ENCODE measurements at regions not wholly inside any gene's neighbourhood (a gene's known extent, or its start where the extent isn't known, plus 50 kb on each side); places are given as distances from the start of the nearest gene placed in this dataset.

DNA sequence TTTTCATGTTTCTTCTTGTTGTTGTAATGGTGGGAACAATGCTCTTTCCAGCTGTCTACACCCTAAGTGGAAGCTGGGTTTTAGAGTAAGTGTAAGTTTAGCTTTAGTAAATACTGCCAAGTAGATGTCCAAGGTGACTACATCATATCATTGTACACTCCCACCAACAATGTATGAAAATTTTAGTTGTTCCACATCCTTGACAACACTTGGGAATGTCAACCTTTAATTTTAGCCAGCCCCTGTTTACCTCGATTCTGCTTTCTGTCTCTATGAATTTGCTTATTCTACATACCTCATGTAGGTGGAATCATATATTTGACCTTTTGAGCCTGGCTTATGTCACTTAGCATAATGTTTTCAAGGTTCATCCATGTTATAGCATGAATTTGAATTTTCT is 93.0 kb downstream of the MTPAP start:
- DNase-seq (ENCODE audit: extremely low spot score): no peak
- ChIA-PET CTCF (no interaction called here), POLR2A (no interaction called here)
- TF ChIP-seq, protein P1, sequence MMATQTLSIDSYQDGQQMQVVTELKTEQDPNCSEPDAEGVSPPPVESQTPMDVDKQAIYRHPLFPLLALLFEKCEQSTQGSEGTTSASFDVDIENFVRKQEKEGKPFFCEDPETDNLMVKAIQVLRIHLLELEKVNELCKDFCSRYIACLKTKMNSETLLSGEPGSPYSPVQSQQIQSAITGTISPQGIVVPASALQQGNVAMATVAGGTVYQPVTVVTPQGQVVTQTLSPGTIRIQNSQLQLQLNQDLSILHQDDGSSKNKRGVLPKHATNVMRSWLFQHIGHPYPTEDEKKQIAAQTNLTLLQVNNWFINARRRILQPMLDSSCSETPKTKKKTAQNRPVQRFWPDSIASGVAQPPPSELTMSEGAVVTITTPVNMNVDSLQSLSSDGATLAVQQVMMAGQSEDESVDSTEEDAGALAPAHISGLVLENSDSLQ (IDR thresholded peaks at IDR 0.05): no peak
- TF ChIP-seq TARDBP (IDR thresholded peaks at IDR 0.05): no peak
- no peak for TF ChIP-seq ELF4 (IDR thresholded peaks at IDR 0.05)

DNA sequence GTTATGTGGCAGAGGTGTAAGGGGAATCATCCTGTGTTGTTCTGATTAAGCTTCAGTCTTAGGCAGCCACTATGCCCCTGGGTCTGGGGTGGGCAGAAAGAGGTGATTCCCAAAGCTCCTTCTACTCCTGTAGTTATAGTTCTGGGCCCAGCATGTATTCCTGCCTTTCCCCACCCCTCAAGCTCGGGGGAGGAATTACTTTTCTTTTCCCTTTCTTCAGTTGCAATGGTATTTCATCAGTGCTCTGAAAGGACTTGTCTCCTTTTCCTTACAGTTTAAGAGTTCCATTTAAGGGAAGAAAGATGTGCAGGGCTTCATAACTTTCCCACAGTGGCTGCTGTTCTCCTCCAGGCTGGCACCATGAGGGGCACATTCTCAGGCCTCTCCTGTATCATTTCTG is 94.2 kb downstream of the MTPAP start:
- ChIA-PET CTCF (no interaction called here), POLR2A (no interaction called here)
- DNase-seq (ENCODE audit: extremely low spot score): no peak
- TF ChIP-seq FOXA1 (IDR thresholded peaks at IDR 0.05) (no peak), SUZ12 (IDR thresholded peaks at IDR 0.05) (no peak), TARDBP (IDR thresholded peaks at IDR 0.05) (no peak), NFRKB (IDR thresholded peaks at IDR 0.05) (no peak)

DNA sequence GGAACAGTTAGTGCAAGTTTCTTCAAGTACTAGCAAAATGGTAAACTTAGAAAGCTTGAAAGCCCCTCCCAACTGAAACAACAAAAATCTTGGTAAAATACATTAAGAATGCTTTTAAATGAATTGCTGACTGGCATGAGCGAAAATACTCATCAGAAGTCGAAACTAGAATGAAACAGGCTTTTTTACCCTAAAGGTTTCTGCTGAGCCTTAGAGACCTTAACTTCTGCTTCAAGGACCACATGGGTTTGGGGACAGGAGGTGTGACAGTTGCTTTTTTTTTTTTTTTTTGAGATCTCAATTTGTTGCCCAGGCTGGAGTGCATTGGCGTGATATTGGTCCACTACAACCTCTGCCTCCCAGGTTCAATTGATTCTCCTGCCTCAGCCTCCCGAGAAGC is 100.3 kb downstream of the MTPAP start:
- POLR2A ChIA-PET: no interaction called here
- CTCF ChIA-PET: no interaction called here

DNA sequence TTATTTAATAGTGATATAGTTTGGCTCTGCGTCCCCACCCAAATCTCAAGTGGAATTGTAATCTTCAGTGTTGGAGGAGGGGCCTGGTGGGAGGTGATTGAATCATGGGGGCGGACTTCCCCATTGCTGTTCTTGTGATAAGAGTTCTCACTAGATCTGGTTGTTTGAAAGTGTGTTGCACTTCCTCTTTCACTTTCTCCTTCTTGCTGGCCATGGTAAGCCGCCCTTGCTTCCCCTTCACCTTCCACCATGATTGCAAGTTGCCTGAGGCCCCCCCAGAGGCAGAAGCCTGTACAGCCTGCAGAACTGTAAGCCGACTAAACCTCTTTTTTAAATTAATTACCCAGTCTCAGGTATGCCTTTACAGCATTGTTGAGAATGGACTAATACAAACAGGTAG is 101.4 kb downstream of the MTPAP start:
- ChIA-PET CTCF (no interaction called here), POLR2A (no interaction called here)
- TF ChIP-seq L3MBTL2 (conservative IDR thresholded peaks at IDR 0.05): no peak
- no peak for TF ChIP-seq ELF4 (IDR thresholded peaks at IDR 0.05)
- TF ChIP-seq SP1 (IDR thresholded peaks at IDR 0.05): no peak
- no peak for TF ChIP-seq CTBP1 (IDR thresholded peaks at IDR 0.05; ENCODE audit: borderline replicate concordance)
- TF ChIP-seq FOXK2 (IDR thresholded peaks at IDR 0.05): no peak
- TF ChIP-seq HDGF (IDR thresholded peaks at IDR 0.05; ENCODE audit: borderline replicate concordance): no peak
- no peak for TF ChIP-seq FOXM1 (IDR thresholded peaks at IDR 0.05; ENCODE audit: borderline replicate concordance)
- TF ChIP-seq TARDBP (IDR thresholded peaks at IDR 0.05): no peak
- TF ChIP-seq, protein P1 (IDR thresholded peaks at IDR 0.05): no peak
- no peak for TF ChIP-seq SUZ12 (IDR thresholded peaks at IDR 0.05)
- DNase-seq (ENCODE audit: extremely low spot score): no peak

More for the DNA sequence above, 100.3 kb downstream of the MTPAP start:
- DNase-seq (ENCODE audit: extremely low spot score): no peak
- TF ChIP-seq NFRKB (IDR thresholded peaks at IDR 0.05) (no peak), SP1 (IDR thresholded peaks at IDR 0.05) (no peak), ZNF384 (IDR thresholded peaks at IDR 0.05) (no peak), ELF4 (IDR thresholded peaks at IDR 0.05) (no peak), CTBP1 (IDR thresholded peaks at IDR 0.05; ENCODE audit: borderline replicate concordance) (no peak)

DNA sequence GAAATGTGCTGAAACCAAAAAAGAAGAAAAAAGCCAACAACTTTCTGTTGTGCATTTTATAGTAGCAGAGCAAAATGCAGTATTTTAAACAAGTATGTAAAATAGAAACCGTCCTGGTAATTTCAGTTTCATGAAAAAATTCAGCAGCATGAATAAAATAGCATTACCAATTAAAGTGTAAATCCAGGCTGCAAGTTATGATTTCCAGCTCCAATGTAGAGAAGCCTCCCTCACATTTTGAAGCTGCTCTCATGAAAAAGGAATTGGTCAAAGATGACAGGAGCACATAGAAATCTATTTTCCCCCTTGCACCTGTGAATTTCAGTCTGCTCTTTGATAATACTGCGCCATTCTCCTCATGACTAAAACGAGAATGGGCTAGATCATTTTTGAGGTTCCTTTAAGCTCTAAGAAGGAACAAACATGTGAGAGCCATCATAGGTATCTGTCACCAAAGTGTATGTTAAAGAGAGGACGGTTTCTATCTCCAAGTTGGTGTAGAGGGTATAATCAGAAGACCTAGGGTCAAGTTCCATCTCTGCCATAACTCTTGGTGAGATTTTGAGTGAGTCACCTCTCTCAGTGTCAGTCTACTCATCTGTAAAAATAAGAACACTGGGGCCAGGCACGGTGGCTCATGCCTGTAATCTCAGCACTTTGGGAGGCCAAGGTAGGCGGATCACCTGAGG is 107.5 kb downstream of the MTPAP start:
- ChIA-PET CTCF (interaction anchor here (0.7 to 2.0 kb wide), 4 partner anchors 10 to 729 kb away, joined by 3 to 10 read pairs (median 5); no protein-coding TSS in a partner anchor), POLR2A (no interaction called here)
- no peak for DNase-seq (ENCODE audit: extremely low spot score)
- TF ChIP-seq L3MBTL2 (conservative IDR thresholded peaks at IDR 0.05) (no peak), FOXA1 (IDR thresholded peaks at IDR 0.05) (no peak), NFRKB (IDR thresholded peaks at IDR 0.05) (no peak), HDGF (IDR thresholded peaks at IDR 0.05; ENCODE audit: borderline replicate concordance) (no peak), ZNF384 (IDR thresholded peaks at IDR 0.05) (no peak), BHLHE40 (IDR thresholded peaks at IDR 0.05; ENCODE audit: borderline replicate concordance) (no peak)
- TF ChIP-seq, protein P1 (IDR thresholded peaks at IDR 0.05): no peak

DNA sequence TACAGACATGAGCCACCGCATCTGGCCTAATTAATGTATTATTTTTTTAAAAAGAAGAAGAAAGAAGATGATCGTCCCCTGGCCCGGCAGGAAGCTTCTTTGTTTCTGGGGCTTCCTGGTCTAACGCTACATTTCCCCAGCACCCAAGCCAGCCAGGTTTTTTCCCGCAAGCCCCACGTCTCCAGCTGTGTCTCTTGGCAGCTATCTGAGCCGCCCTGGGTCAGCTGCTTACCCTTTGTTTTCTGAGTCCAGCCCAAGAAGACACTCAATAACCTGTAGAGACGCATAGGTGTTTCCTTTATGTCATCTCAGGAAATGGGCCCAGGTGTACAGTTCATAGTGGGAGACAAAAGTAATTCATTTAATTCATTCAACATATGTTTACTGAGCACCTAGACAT is 110.2 kb downstream of the MTPAP start:
- CTCF ChIA-PET: no interaction called here
- TF ChIP-seq, protein P1 (IDR thresholded peaks at IDR 0.05): no peak
- TF ChIP-seq ELF4 (IDR thresholded peaks at IDR 0.05) (no peak), CTBP1 (IDR thresholded peaks at IDR 0.05; ENCODE audit: borderline replicate concordance) (no peak), FOXM1 (IDR thresholded peaks at IDR 0.05; ENCODE audit: borderline replicate concordance) (no peak), NFRKB (IDR thresholded peaks at IDR 0.05) (no peak), LEF1 (IDR thresholded peaks at IDR 0.05; ENCODE audit: borderline replicate concordance) (no peak), HDGF (IDR thresholded peaks at IDR 0.05; ENCODE audit: borderline replicate concordance) (no peak), SP1 (IDR thresholded peaks at IDR 0.05) (no peak), ARNT (IDR thresholded peaks at IDR 0.05) (no peak)
- no peak for DNase-seq (ENCODE audit: extremely low spot score)
- POLR2A ChIA-PET: no interaction called here
